Hematopoietic multipotent progenitor cell treated with erythropoietin and hydrocortisone succinate and interleukin-3 and kit ligand, for 17 days (in vitro differentiated cells): ENCODE measurements at regions not wholly inside any gene's neighbourhood (a gene's known extent, or its start where the extent isn't known, plus 50 kb on each side); places are given as distances from the start of the nearest gene placed in this dataset.
"Not testable (repeated sequence)": the region's sequence is repeated elsewhere in the genome, so short reads cannot be mapped to it uniquely, and the experiment has no call there.

Experiments
- DNase-seq: peaks from one replicate; pipeline ENCODE4 v3.0.0-alpha.2; 2015; ENCODE audit warnings: low spot score

DNA sequence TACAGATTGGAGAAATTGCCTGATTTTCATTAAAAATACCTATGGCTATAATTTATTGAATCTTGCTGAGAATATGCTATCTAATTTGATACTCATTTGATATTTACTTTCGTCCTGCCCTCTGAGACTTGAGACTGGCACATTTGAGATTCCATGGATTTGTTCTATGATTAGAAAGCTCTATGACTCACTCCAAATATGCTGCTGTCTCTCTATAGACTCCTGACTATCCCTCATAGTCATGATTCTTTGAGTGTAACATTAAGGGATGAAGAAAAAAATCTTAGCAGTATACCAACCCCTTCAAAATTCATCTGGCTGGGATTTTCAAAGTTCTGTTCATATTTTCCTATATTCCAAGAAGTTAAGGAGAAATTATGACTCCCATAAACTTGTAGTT lies 191.9 kb downstream of the LRIG3 start:
- no peak for DNase-seq

DNA sequence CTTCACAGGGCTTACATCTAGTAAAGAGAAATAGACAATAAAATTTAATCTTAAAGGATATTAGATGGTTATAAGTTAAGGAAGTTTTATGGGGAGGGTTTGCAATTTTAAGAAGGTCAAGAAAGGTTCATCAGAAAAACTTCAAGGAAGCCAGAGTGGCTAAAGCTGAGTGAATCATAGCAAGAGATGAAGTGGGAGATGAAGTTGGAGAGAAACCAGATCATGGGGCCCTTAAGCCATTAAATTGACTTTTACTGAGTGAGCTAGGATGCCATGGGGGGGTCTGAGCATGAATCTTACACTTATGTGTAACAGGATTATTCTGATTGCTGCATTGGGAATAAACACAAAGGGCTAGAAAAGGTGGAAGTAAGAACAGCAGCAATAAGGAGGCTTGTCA lies 189.2 kb downstream of the LRIG3 start:
- no peak for DNase-seq

DNA sequence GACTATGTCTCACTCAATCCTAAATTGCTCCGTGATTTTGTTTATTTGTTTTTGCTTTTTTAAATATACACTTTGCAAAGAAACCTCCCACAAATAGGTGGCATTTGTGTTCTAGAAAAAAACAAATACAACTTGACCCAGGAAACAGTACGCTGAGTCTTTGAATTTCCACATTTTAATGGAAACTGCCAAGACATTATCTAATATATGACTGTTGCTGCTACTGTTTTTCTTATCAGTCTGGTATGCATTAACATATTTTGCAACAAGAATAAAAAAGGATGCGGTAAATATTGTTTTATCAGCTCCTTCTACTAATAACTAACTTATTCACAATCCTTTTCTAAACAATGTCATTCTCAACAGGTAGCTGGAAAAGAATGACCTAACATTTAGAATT lies 187.4 kb downstream of the LRIG3 start:
- DNase-seq: no peak

DNA sequence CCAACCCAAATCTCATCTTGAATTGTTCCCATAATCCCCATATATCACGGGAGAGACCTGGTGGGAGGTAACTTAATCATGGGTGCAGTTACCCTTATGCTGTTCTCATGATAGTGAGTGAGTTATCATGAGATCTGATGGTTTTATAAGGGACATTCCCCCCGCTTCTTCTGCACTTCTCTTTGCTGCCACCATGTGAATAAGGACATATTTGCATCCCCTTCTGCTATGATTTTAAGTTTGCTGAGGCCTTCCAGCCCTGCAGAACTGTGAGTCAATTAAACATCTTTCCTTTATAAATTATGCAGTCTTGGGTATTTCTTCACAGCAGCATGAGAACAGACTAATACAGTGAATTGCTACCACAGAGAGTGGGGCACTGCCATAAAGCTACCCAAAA lies 179.1 kb downstream of the LRIG3 start:
- DNase-seq: no peak

DNA sequence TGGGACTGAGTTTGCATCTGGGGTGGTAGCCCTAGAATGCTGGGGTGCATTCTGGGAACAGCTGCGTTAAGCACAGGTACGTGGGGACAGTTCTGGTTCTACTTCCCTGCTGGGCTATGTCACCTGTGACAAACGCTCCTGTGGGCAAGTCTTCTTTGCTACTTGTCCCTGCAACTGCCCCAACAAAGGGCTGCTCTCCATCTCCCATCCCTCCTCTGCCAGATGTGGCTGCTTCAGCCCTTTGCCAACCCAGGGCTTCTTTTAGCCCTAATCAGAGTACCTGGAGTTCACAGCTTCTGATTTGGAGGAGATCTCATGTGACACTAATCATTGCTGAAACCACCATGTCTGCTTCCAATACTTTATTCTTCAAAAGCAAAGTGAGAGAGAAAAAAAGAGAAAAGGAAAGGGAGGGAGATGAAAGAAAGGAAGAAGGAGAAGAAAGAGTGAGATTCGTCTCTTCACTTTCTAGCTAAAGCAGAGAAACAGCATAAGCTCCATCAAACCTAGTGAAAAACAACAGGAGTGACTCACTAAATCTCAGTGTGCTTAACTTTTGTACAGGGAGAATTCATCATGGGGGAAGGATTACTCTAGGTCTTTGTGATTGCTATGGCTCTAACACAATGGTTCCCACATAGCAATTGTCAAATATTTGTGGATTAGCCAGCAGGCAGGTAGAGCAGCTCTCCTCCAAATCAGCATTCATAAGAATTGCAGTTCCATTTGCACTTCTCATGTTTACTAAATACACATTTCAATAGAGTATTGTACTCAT lies 174.8 kb downstream of the LRIG3 start:
- DNase-seq: no peak

DNA sequence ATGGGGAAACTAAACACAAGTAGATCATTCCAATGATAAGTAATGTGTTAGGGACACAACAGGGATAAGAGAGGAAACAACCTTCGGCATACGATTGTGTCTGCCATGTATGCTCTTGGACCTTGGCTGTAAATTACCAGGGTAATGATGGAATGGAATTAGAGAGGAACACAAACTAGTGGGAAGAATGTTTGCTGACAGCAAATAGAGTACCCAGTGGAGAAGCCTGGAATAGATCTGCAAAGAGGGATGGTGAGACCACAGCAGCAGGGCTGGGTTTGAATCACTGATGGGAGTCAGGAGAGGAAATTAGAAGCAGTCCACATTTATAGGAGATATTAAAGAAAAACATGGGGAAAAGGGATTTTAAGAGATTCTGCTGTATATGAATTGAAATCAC lies 172.8 kb downstream of the LRIG3 start:
- no peak for DNase-seq

DNA sequence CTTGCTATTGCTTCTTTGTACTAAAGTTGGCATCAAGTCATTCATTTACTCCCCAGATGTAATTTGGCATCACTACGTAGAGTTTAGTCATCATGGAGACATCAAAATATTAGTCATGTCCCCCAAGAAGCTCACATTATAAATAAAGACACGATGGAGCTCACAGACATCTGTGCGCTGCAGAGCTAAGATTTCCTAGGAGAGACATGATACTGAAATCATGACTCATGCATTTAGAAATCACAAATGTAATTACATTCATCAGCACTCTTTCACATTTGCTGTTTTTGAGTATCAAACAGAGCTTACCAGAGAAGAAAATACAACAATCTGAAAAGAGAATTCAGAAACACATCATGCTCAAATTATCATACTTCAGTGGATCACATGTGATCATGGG lies 169.8 kb downstream of the LRIG3 start:
- DNase-seq: no peak

DNA sequence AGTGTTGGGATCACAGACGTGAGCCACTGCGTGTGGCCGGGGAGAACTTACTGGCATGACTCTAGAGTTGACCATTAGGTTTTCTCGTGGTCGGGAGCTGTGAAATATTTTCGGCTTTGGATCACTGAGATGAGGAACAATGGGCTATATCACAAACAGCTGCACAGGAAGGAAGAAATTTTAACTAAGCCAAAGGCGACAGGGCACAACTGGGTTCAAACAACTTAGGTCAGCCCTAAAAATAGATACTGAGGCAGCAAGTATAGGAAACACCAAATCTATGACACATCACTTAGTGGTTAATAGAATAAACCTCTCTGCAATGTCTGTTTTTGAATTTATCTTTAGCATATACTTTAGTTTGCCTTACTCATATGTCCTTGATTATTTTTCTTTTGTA lies 162.9 kb downstream of the LRIG3 start:
- no peak for DNase-seq

DNA sequence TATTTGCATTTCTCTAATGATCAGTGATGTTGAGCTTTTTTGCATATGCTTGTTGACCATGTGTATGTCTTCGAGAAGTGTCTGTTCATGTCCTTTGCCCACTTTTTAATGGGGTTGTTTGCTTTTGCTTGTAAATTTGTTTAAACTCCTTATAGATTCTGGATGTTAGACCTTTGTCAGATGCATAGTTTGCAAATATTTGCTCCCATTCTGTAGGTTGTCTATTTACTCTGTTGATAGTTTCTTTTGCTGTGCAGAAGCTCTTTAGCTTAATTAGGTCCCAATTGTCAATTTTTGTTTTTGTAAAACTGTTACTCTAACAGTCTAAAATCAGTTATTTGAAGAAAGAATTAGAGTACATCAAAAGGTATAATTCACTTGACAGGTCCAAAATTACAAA lies 160.6 kb downstream of the LRIG3 start:
- not testable (repeated sequence) for DNase-seq

DNA sequence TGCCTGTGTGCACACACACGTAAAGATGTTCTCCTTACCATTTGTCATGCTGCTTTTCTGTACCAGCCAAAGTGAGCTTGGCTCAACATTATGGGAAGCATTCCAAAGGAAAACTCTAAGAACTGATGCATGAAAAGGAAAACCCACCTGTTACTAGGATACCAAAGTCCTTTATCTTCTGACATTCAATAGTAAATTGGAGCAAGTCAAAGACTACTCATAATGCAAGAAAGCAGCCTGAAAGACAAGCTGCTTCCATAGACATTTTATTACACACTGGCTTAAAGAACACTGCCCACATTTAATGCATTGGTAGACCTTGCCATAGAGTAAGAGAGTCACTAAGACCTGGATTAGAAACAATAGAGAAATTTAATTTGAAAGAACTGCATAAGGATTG lies 159.0 kb downstream of the LRIG3 start:
- DNase-seq: no peak

DNA sequence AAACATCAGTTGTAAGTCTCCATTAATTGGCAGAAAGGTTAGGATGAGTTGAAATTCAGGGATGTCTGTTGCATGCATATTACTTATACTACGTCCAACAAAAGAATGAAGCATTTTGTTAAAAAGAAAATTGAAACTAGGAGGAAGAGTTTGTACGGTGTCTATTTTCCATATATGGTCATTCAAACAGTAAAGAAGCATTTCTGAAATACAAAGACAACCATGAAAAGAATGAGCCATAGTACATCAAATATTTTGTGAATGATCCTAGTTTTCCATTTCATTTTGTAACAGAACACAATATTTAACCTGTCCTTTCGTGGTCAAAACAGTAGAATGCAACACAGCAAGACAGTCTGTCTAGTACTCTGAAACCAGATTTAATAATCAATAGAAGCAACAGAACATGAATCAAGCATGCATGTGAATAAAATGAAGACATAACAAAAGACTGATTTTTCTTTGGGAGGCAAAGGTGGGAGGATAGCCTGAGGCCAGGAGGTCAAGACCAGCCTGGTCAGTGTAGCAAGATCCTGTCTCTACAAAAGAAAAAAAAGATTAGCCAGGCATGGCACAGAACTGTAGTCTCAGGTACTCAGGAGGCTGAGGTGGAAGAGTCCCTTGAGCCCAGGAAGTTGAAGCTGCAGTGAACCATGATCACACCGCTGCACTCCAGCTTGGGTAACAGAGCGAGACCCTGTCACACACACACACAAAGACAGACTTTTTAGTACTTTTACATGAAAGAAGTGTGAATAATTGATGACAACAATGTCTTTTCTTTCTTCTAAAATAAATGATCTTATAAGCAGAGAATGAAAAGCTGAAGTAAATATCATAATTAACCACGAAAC lies 156.0 kb downstream of the LRIG3 start:
- DNase-seq: no peak

DNA sequence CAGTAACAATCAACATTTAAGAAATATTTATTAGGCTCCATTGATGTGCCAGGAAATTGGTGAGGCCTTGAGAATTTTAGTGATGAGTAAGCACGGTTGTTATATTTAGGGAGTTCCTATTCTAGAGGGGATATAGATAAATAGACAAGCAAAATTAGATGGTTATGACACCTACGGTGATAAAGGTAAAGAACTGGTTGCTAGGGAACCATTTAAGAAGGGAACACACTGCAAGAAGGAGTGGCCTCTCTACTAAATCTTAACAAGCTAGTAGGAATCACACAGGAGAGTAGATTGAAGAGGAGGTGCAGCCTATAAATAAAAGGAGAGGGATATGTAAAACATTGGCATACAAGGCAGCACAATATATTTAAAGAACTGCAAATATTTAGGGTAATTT lies 155.2 kb downstream of the LRIG3 start:
- DNase-seq: no peak

DNA sequence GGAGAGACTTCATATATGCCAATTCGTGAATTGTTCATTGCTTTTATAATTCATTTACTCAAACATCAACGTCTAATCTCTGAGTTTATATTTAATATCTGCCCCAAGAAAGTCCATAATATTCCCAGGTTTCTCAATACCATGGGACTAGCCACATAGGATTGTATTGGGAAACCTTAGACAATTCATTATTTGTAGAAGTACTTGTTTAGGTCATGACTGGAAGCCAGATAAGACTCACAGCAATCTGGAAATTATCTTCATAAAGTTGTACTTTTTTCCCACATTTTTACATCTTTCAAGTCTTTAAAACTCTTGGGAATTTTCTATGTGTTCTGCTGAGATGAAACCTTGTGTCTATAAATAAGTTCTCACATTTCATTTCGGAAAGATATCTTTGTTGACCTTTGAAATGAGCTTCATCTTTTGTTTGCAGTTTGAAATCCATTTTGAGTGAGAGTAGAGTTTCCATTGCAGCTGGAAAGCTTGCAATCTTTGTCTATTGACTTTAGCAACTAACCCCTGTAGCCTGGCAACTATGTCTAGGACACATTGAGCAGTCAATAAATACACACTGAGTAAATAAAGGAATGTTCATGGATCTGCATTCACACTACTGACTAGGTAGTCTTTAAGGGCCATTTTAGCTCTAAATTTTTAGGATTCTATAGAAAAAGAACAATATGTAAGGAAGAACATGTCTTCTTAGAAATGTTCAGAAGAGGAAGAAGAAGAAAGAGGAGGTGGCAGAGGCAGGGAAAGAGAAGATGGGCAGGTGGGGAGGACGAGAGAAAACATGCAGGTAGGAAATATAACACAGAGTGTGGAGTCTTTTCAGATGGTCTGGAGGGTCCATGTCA lies 154.4 kb downstream of the LRIG3 start:
- no peak for DNase-seq

DNA sequence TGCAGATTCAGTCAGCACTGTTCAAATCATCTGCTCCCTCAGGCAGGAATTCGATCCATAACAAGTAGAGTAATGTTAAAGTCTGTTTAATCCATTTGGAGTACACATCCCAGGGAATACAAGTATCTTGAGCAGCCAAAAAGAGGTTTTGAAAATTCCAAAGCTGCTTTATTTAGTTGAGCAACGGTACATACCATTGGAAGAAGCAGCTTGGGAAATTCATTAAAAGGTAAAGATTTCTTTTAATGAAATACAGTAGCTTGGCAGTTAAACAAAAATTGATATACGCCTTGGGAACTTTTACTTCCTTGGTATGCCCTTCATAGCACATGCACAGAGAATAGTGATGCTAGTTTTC lies 153.8 kb downstream of the LRIG3 start:
- DNase-seq: no peak

DNA sequence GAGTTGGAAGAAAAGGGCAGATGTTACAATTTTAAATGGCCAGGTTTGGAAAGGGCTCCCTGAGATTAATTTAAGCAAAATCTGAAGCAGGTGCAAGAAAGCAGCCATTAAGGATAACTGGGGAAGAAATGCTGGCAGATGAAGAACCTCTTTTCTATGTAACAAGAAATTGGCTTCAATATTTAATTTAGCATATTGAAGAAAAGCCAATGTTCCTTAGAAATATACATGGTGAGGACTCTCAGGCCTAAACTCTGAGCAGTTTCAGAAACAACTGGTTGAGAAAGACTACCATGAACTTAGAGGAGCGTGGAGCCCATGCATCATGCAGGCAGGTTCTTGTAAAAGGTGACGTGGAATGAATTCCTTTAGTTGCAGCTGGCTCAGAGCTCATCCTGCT lies 152.8 kb downstream of the LRIG3 start:
- DNase-seq: no peak

DNA sequence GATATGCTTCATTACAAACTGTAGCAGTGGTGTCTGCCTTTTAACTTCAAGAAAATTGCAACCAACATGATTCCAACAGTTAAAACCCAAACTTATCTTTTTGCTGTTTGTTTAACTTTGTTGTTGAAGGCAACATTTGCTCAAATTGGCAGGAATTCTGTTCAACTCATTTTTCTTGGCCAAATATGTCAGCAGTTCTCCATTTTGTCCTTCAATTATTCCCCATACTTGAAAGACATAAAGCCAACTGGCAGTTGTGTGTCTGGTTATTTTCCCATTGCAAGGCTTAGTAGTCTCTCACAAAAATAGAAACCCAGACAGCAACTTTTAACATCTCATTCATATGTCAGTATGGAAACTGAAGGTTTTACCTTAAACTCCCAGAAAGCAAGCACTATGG lies 146.3 kb downstream of the LRIG3 start:
- no peak for DNase-seq

DNA sequence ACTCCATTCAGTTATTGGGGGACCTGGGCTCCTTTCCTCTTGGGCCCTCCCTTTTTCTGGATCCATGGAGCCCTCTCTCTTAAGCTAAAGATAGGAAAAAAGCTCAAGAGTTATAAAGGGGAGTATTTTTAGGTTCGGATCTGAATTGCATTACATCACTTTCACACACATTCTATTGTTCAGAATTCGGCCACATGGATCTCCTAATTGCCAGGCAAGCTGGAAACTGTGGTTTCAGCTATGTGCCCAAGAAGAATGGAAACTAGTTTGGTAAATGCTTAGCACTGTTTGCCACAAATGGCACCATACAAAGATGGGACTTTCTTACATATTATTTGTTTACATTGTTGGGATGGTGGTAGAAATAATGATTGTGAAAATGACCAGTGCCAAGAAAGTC lies 145.6 kb downstream of the LRIG3 start:
- DNase-seq: no peak

DNA sequence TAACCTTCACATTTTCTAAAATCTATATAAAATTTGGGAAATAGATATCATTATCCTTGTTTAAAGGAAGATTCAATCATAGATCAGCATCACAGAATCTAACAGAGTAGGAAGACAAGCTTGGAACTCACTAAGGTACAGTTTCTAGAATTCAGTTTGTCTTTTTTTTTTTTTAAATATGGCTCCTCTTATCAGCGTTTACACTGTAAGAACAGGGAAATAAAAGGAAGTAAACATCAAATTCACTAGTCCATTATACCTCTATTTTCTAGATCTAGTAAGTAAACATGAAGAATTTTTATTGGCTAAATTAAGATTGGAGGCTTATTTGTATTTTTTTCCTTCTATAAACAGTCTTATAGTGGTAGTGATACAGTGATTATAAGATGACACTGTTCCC lies 144.9 kb downstream of the LRIG3 start:
- DNase-seq: no peak

DNA sequence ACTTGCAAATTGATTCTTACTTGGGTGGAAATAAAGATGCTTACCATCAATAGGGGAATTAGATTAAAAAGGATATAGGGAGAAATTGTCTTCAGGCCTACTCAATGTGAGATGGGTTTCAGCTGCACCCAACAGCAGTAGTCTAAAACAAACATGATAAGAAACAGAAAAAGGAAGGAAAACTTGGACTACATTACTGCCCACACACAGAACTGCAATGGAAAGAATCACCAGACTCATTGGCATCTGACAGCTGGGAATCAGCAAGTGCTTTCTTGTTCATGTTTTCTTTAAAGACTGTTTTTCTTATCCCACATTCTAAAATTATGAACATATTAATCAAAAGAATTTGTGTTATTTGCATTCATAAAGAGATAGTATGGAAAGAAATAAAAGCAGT lies 144.2 kb downstream of the LRIG3 start:
- DNase-seq: no peak

DNA sequence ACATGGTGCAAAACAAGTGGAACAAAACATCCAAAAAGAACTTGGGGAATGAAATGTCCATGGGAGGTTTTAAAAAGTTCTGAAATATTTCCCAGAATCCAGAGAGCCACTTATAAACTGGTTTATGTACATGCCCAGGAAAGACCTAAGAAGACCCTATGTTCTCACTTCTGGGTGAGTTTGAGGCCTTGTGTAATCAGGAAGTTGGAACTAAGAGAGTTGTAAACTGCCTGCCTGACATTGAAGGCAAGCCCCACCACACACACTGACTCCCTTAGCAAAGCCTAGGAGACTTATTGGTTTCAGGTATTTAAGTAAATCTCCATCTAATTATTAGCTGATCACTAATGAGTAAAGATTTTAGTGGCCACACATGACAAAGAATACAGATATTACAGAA lies 142.5 kb downstream of the LRIG3 start:
- no peak for DNase-seq

DNA sequence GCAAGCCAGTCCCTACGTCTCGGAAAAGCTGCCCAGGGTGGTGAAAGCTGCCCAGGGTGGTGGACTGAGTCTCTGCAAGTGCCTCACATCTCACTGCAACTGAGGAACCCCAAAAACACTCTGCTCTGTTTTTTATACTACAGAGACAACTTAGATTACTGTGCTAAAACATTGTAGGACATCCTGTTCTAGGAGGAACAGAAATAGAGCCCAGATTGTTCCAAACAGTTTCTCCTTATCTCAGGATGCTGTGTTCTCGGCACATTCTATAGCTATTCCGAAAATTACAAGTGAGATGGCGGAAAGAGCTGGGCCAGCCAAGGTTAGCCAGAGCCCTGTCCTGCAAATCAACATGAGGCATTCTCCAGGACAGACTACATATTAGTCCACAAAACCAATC lies 138.7 kb downstream of the LRIG3 start:
- no peak for DNase-seq

DNA sequence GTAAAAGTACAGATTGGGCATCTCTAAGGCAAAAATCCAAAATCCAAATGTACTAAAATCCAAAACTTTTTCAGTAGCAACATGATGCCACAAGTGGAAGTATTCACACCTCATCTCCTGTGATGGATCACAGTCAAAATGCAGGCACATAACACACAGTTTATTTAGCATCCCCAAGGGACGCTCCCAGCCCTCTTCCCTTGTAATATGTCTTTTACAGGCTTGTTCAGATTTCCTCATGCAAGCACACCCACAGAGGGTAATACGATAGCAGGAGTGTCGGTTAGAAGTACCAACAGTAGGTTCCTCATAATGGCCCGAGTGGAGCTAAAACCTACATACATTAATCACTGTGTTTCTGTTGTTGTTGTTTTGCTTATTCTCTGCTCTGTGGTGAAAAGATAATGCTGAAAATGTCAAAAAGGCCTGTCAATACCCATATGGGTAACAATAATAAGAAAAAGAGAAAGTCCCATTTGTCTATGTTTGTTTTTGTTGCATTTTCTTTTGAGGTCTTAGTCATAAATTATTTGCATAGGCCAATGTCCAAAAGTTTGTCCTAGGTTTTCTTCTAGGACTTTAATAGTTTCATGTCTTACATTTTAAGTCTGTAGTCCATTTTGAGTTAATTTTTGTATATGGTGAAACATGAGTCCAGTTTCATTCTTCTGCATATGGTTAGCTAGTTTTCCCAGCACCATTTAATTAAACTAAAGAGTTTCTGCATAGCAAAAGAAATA lies 133.1 kb downstream of the LRIG3 start:
- DNase-seq: no peak
